ENCODE measurements at regions not wholly inside any gene's neighbourhood (a gene's known extent, or its start where the extent isn't known, plus 50 kb on each side); places are given as distances from the start of the nearest gene placed in this dataset.
"Not testable (repeated sequence)": the region's sequence is repeated elsewhere in the genome, so short reads cannot be mapped to it uniquely, and the experiment has no call there.

GRCh38 chr2:208608122-208608835, 201.7 kb downstream of the PTH2R start:
- DNase-seq: no peak

GRCh38 chr2:208609166-208609804, 202.7 kb downstream of the PTH2R start:
- DNase-seq: no peak

GRCh38 chr2:208615675-208616074, 209.1 kb downstream of the PTH2R start:
- DNase-seq: not testable (repeated sequence)

- DNase-seq: no peak
Measured at GRCh38 chr2:208618220-208618619, 211.6 kb downstream of the PTH2R start.

- no peak for DNase-seq
Measured at GRCh38 chr2:208619993-208620392, 213.4 kb downstream of the PTH2R start.

- DNase-seq: no peak
Measured at GRCh38 chr2:208620487-208620978, 213.9 kb downstream of the PTH2R start.

- DNase-seq: no peak
Measured at GRCh38 chr2:208627110-208627884, 220.7 kb downstream of the PTH2R start.

- no peak for DNase-seq
Measured at GRCh38 chr2:208627916-208628315, 221.3 kb downstream of the PTH2R start.

GRCh38 chr2:208638059-208638458, 231.5 kb downstream of the PTH2R start:
- DNase-seq: no peak

GRCh38 chr2:208642125-208642779, 235.7 kb downstream of the PTH2R start:
- no peak for DNase-seq

- DNase-seq: no peak
Measured at GRCh38 chr2:208643145-208643544, 236.6 kb downstream of the PTH2R start.

GRCh38 chr2:208645226-208645625, 238.6 kb downstream of the PTH2R start:
- peak in 1 of 3 donors; percentile 2 for DNase-seq

- DNase-seq: peak; percentile 2 to 5 (median 3)
Measured at GRCh38 chr2:208648368-208648767, 241.8 kb downstream of the PTH2R start.

GRCh38 chr2:208653383-208653782, 246.8 kb downstream of the PTH2R start:
- DNase-seq: no peak

- no peak for DNase-seq
Measured at GRCh38 chr2:208654056-208654455, 247.5 kb downstream of the PTH2R start.

- DNase-seq: no peak
Measured at GRCh38 chr2:208657468-208657867, 250.9 kb downstream of the PTH2R start.

GRCh38 chr2:208669394-208669793, 262.8 kb downstream of the PTH2R start:
- DNase-seq: no peak

GRCh38 chr2:208671284-208671683, 264.7 kb downstream of the PTH2R start:
- DNase-seq: peak in 1 of 3 donors; percentile 4

GRCh38 chr2:208671886-208672680, 265.5 kb downstream of the PTH2R start:
- DNase-seq: no peak

- no peak for DNase-seq
Measured at GRCh38 chr2:208673631-208674030, 267.0 kb downstream of the PTH2R start.

- peak in 1 of 3 donors; percentile 3 for DNase-seq
Measured at GRCh38 chr2:208674919-208675318, 268.3 kb downstream of the PTH2R start.

All from muscle of back (tissue), 3 donors.